ENCODE measurements at regions not wholly inside any gene's neighbourhood (a gene's known extent, or its start where the extent isn't known, plus 50 kb on each side); places are given as distances from the start of the nearest gene placed in this dataset.

GRCh38 chr6:14187406-14187805 is 69.8 kb downstream of the CD83 start:
- H3K9me3 ChIP-seq (ENCODE audit: control insufficient read depth, low read length), result no peaks in the 10 kb centered on the region
- 81 to 95% methylated on average over 2 to 3 of the region's 3 CpGs for WGBS, 2 experiments
- H3K4me1 ChIP-seq (ENCODE audit: control insufficient read depth, insufficient read depth, low read length), result no peaks in the 10 kb centered on the region
- H3K4me3 ChIP-seq (ENCODE audit: insufficient read depth, low read depth, low read length), result no peak overlapping the region
- no peaks in the 10 kb centered on the region for H3K36me3 ChIP-seq (ENCODE audit: control insufficient read depth, insufficient read depth, low read length)
- no peaks in the 10 kb centered on the region for H3K27me3 ChIP-seq (ENCODE audit: control insufficient read depth, insufficient read depth, low read length, poor library complexity, severe bottlenecking)
- no peak overlapping the region for H3K27ac ChIP-seq (ENCODE audit: insufficient read depth, low read depth, low read length, poor library complexity, severe bottlenecking)

GRCh38 chr6:14189074-14189473 is 71.5 kb downstream of the CD83 start:
- Histone ChIP-seq H3K9me3 (ENCODE audit: control insufficient read depth, low read length) (no peaks in the 10 kb centered on the region), H3K27me3 (ENCODE audit: control insufficient read depth, insufficient read depth, low read length, poor library complexity, severe bottlenecking) (no peaks in the 10 kb centered on the region), H3K4me1 (ENCODE audit: control insufficient read depth, insufficient read depth, low read length) (no peaks in the 10 kb centered on the region), H3K27ac (ENCODE audit: insufficient read depth, low read depth, low read length, poor library complexity, severe bottlenecking) (no peak overlapping the region), H3K4me3 (ENCODE audit: insufficient read depth, low read depth, low read length) (no peak overlapping the region), H3K36me3 (ENCODE audit: control insufficient read depth, insufficient read depth, low read length) (no peaks in the 10 kb centered on the region)
- WGBS, 2 experiments, result 94 to 97% methylated on average over 2 of the region's 2 CpGs

GRCh38 chr6:14190191-14190928 is 72.8 kb downstream of the CD83 start:
- no peak overlapping the region for H3K27ac ChIP-seq (ENCODE audit: insufficient read depth, low read depth, low read length, poor library complexity, severe bottlenecking)
- H3K9me3 ChIP-seq (ENCODE audit: control insufficient read depth, low read length), result no peaks in the 10 kb centered on the region
- peaks cover 7% of the 10 kb centered on the region for H3K4me1 ChIP-seq (ENCODE audit: control insufficient read depth, insufficient read depth, low read length)
- H3K27me3 ChIP-seq (ENCODE audit: control insufficient read depth, insufficient read depth, low read length, poor library complexity, severe bottlenecking), result no peaks in the 10 kb centered on the region
- H3K4me3 ChIP-seq (ENCODE audit: insufficient read depth, low read depth, low read length), result no peak overlapping the region
- H3K36me3 ChIP-seq (ENCODE audit: control insufficient read depth, insufficient read depth, low read length), result no peaks in the 10 kb centered on the region
- 92 to 95% methylated on average over 6 of the region's 6 CpGs for WGBS, 2 experiments

GRCh38 chr6:14190929-14191224 is 73.3 kb downstream of the CD83 start:
- H3K27me3 ChIP-seq (ENCODE audit: control insufficient read depth, insufficient read depth, low read length, poor library complexity, severe bottlenecking), result no peaks in the 10 kb centered on the region
- H3K4me1 ChIP-seq (ENCODE audit: control insufficient read depth, insufficient read depth, low read length), result peaks cover 7% of the 10 kb centered on the region
- no peaks in the 10 kb centered on the region for H3K36me3 ChIP-seq (ENCODE audit: control insufficient read depth, insufficient read depth, low read length)
- no peak overlapping the region for H3K27ac ChIP-seq (ENCODE audit: insufficient read depth, low read depth, low read length, poor library complexity, severe bottlenecking)
- WGBS, 2 experiments, result 86 to 91% methylated on average over 5 to 6 of the region's 6 CpGs
- no peak overlapping the region for H3K4me3 ChIP-seq (ENCODE audit: insufficient read depth, low read depth, low read length)
- H3K9me3 ChIP-seq (ENCODE audit: control insufficient read depth, low read length), result no peaks in the 10 kb centered on the region

GRCh38 chr6:14191761-14192160 is 74.2 kb downstream of the CD83 start:
- no peak overlapping the region for H3K27ac ChIP-seq (ENCODE audit: insufficient read depth, low read depth, low read length, poor library complexity, severe bottlenecking)
- peaks cover 7% of the 10 kb centered on the region for H3K4me1 ChIP-seq (ENCODE audit: control insufficient read depth, insufficient read depth, low read length)
- 87 to 94% methylated on average over 3 of the region's 3 CpGs for WGBS, 2 experiments
- H3K36me3 ChIP-seq (ENCODE audit: control insufficient read depth, insufficient read depth, low read length), result no peaks in the 10 kb centered on the region
- H3K27me3 ChIP-seq (ENCODE audit: control insufficient read depth, insufficient read depth, low read length, poor library complexity, severe bottlenecking), result no peaks in the 10 kb centered on the region
- no peaks in the 10 kb centered on the region for H3K9me3 ChIP-seq (ENCODE audit: control insufficient read depth, low read length)
- no peak overlapping the region for H3K4me3 ChIP-seq (ENCODE audit: insufficient read depth, low read depth, low read length)

- H3K4me3 ChIP-seq (ENCODE audit: insufficient read depth, low read depth, low read length), result no peak overlapping the region
- no peaks in the 10 kb centered on the region for H3K9me3 ChIP-seq (ENCODE audit: control insufficient read depth, low read length)
- whole genome bisulfite sequencing, 2 experiments, result 93 to 95% methylated on average over 3 of the region's 3 CpGs
- H3K27ac ChIP-seq (ENCODE audit: insufficient read depth, low read depth, low read length, poor library complexity, severe bottlenecking), result no peak overlapping the region
- H3K4me1 ChIP-seq (ENCODE audit: control insufficient read depth, insufficient read depth, low read length), result peaks cover 7% of the 10 kb centered on the region
- H3K27me3 ChIP-seq (ENCODE audit: control insufficient read depth, insufficient read depth, low read length, poor library complexity, severe bottlenecking), result no peaks in the 10 kb centered on the region
- no peaks in the 10 kb centered on the region for H3K36me3 ChIP-seq (ENCODE audit: control insufficient read depth, insufficient read depth, low read length)
These were observed 74.7 kb downstream of the CD83 start for GRCh38 chr6:14192216-14192788.

GRCh38 chr6:14193524-14193923 is 76.0 kb downstream of the CD83 start:
- peaks cover 7% of the 10 kb centered on the region for H3K4me1 ChIP-seq (ENCODE audit: control insufficient read depth, insufficient read depth, low read length)
- H3K9me3 ChIP-seq (ENCODE audit: control insufficient read depth, low read length), result no peaks in the 10 kb centered on the region
- H3K36me3 ChIP-seq (ENCODE audit: control insufficient read depth, insufficient read depth, low read length), result no peaks in the 10 kb centered on the region
- H3K4me3 ChIP-seq (ENCODE audit: insufficient read depth, low read depth, low read length), result no peak overlapping the region
- H3K27ac ChIP-seq (ENCODE audit: insufficient read depth, low read depth, low read length, poor library complexity, severe bottlenecking), result no peak overlapping the region
- WGBS, 2 experiments, result 89 to 92% methylated on average over 1 to 2 of the region's 2 CpGs
- H3K27me3 ChIP-seq (ENCODE audit: control insufficient read depth, insufficient read depth, low read length, poor library complexity, severe bottlenecking), result no peaks in the 10 kb centered on the region

GRCh38 chr6:14194483-14194882 is 76.9 kb downstream of the CD83 start:
- Histone ChIP-seq H3K9me3 (ENCODE audit: control insufficient read depth, low read length) (no peaks in the 10 kb centered on the region), H3K27ac (ENCODE audit: insufficient read depth, low read depth, low read length, poor library complexity, severe bottlenecking) (no peak overlapping the region), H3K4me1 (ENCODE audit: control insufficient read depth, insufficient read depth, low read length) (peaks cover 7% of the 10 kb centered on the region), H3K27me3 (ENCODE audit: control insufficient read depth, insufficient read depth, low read length, poor library complexity, severe bottlenecking) (no peaks in the 10 kb centered on the region), H3K4me3 (ENCODE audit: insufficient read depth, low read depth, low read length) (no peak overlapping the region), H3K36me3 (ENCODE audit: control insufficient read depth, insufficient read depth, low read length) (no peaks in the 10 kb centered on the region)
- WGBS, 2 experiments, result 26 to 35% methylated on average over 4 to 7 of the region's 7 CpGs

GRCh38 chr6:14194976-14195375 is 77.4 kb downstream of the CD83 start:
- H3K36me3 ChIP-seq (ENCODE audit: control insufficient read depth, insufficient read depth, low read length), result no peaks in the 10 kb centered on the region
- H3K27ac ChIP-seq (ENCODE audit: insufficient read depth, low read depth, low read length, poor library complexity, severe bottlenecking), result no peak overlapping the region
- no peaks in the 10 kb centered on the region for H3K27me3 ChIP-seq (ENCODE audit: control insufficient read depth, insufficient read depth, low read length, poor library complexity, severe bottlenecking)
- no peaks in the 10 kb centered on the region for H3K9me3 ChIP-seq (ENCODE audit: control insufficient read depth, low read length)
- WGBS, 2 experiments, result 76 to 85% methylated on average over 5 of the region's 5 CpGs
- peaks cover 7% of the 10 kb centered on the region for H3K4me1 ChIP-seq (ENCODE audit: control insufficient read depth, insufficient read depth, low read length)
- H3K4me3 ChIP-seq (ENCODE audit: insufficient read depth, low read depth, low read length), result no peak overlapping the region

- no peak overlapping the region for H3K4me3 ChIP-seq (ENCODE audit: insufficient read depth, low read depth, low read length)
- H3K36me3 ChIP-seq (ENCODE audit: control insufficient read depth, insufficient read depth, low read length), result no peaks in the 10 kb centered on the region
- 95 to 98% methylated on average over 4 of the region's 4 CpGs for WGBS, 2 experiments
- H3K27me3 ChIP-seq (ENCODE audit: control insufficient read depth, insufficient read depth, low read length, poor library complexity, severe bottlenecking), result no peaks in the 10 kb centered on the region
- H3K4me1 ChIP-seq (ENCODE audit: control insufficient read depth, insufficient read depth, low read length), result peaks cover 7% of the 10 kb centered on the region
- H3K9me3 ChIP-seq (ENCODE audit: control insufficient read depth, low read length), result no peaks in the 10 kb centered on the region
- H3K27ac ChIP-seq (ENCODE audit: insufficient read depth, low read depth, low read length, poor library complexity, severe bottlenecking), result no peak overlapping the region
These were observed 78.5 kb downstream of the CD83 start for GRCh38 chr6:14196026-14196425.
